Glomerular visceral epithelial cell (primary cell): ENCODE measurements at regions not wholly inside any gene's neighbourhood (a gene's known extent, or its start where the extent isn't known, plus 50 kb on each side); places are given as distances from the start of the nearest gene placed in this dataset.

Source experiments
- DNase-seq: peaks from one replicate; pipeline ENCODE4 v3.0.0-alpha.2; 2016; ENCODE audit errors: extremely low spot score

GRCh38 chr2:12315224-12315623 is 401.5 kb upstream of the TRIB2 start:
- no peak for DNase-seq

GRCh38 chr2:12316476-12316875 is 400.3 kb upstream of the TRIB2 start:
- DNase-seq, result no peak

- no peak for DNase-seq
Measured at GRCh38 chr2:12317286-12317685, 399.4 kb upstream of the TRIB2 start.

GRCh38 chr2:12317814-12318426 is 398.8 kb upstream of the TRIB2 start:
- peak; percentile 78 for DNase-seq

DNA sequence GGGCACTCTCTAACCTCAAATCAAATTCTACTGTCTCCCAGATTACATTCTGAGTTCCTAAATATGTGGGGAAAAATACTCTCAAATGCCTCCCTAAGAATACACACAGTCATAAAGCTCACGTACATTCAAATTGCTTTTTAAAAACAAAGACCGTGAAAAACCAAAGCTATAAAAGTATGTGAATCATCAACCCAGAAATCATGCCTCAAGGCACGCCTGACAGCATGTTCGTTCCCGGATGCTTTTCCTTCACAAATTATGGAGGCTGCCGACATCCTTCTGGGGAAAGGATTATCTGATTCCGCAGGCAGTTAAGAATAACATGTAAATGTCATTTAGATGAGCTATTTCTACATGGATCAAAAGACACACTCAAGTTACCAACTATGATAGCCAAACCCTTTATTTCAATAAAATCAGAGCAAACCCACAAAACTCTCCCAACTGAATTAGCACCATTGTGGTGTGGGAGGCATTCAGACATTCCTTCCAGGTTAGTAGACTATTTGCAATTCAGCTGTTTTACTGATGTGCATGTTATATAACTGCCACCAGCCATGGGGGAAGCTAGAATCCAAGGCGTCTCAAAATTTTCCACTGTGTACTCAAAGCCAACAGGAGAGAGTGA is 398.2 kb upstream of the TRIB2 start:
- peak; percentile 87 for DNase-seq

- DNase-seq, result no peak
Measured at GRCh38 chr2:12320027-12320734, 396.6 kb upstream of the TRIB2 start.

GRCh38 chr2:12320991-12321641 is 395.6 kb upstream of the TRIB2 start:
- peak; percentile 76 for DNase-seq

- DNase-seq, result no peak
Measured at GRCh38 chr2:12321886-12322285, 394.9 kb upstream of the TRIB2 start.

DNA sequence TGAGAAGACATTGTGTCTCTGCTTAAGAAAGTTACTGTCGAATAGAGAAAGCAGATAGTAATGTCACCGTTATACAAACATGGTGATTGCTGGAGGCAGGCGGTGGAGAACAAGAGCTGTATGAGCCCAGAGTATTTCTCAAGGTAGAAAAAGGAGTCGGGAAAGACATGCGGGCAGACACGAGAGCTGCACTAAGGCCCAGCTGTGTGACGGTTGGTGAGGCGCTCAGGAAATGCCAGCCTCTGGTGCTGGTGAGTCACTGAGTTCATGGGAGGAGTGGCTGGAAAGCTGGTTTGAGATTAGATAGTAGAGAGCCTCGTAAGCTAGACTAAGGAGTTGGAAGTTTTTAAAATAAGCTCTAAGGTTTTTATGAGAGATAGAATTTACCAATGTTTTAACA is 390.9 kb upstream of the TRIB2 start:
- peak; percentile 64 for DNase-seq

DNA sequence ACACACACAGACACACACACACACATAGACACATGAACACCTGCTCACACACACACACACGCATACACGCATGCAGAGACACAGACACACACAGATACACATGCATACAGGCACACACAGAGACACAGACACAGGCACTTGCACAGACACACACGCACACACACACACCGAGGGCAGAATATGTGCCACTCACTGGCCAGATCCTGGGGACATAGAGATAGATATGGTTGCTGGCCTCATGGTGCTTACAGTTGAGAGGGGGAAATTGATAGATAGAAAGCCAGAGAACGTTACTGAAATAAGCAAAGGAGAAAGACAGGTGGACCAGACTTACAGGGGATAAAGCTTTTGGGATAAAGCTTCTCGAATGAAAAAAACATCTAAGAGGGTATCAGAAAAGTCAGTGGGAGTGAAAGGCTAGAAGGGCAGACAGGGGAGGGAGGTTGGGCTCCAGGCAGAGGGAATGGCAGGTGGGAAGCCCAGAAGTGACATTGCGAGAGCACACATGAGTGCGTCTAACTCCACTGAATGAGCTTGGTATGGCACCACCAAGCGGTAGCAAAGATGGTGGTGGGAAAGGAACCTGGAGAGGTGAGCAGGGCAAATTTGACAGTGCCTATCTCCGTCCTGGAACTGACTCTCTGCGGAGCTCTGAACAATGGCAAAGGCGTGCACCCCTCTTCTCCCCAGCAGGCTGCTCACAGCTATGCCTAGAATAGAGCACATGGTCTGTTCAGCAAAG is 390.1 kb upstream of the TRIB2 start:
- DNase-seq, result no peak

- peak; percentile 53 for DNase-seq
Measured at GRCh38 chr2:12330916-12331315, 385.8 kb upstream of the TRIB2 start.

DNA sequence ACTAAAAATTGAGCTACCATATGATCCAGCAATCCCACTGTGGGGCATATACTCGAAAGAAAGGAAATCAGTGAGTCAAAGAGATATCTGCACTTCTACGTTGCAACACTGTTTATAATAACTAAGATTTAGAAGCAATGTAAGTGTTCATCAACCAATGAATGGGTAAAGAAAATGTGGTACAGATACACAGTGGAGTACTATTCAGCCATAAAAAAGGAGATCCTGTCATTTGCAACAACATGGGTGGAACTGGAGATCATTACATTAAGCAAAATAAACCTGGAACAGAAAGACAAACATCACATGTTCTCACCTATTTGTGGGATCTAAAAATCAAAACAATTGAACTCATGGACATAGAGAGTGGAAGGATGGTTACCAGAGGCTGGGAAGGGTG is 385.0 kb upstream of the TRIB2 start:
- DNase-seq, result no peak

GRCh38 chr2:12333293-12333692 is 383.4 kb upstream of the TRIB2 start:
- DNase-seq, result no peak

DNA sequence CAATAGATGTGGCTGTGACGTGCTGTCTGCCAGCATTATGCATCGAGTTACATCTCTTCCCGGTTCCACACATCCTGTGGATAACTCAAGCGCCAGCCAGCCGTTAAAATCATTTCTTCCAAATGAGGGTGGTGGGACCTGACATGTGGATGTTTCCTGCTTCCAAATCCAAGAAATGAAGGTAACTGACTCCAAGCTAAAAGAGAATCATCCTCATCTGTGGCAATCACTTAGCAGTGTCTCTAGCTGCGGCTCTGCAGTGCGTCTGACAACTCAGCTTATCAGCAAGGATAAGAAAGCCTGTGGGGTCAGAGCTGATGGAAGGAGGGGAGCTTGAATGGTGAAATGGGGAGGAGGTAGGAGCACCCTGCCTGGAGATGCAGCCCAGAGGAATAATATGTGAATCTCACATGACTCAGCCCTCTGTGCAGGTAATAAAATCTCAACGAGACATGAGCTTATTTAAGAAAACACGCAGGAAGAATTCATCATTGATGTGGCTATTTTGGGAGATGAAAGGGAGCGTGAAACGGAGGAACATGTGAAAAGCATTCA is 382.2 kb upstream of the TRIB2 start:
- DNase-seq, result no peak

GRCh38 chr2:12335131-12335530 is 381.6 kb upstream of the TRIB2 start:
- no peak for DNase-seq

- DNase-seq, result no peak
Measured at GRCh38 chr2:12335995-12336394, 380.7 kb upstream of the TRIB2 start.

GRCh38 chr2:12338946-12339697 is 377.6 kb upstream of the TRIB2 start:
- DNase-seq, result no peak

DNA sequence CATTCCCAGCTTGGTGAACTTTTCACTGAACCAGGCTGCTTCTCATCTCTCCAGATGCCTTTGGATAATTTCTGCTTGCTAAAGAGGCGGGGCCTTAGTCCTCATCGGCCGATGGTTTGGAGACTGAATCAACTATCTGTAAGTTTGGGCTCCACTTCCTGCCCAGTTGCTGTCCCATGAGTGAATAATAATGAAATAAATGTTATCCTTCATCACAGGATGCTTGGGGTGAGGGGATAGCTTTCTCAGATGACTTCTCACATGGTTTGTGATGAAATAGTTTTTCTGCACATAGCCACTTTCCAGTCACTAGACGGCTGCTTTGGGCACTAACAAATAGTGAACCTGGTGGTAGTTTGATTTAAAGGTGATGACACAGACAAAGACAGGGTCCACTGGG is 376.6 kb upstream of the TRIB2 start:
- DNase-seq, result no peak

DNA sequence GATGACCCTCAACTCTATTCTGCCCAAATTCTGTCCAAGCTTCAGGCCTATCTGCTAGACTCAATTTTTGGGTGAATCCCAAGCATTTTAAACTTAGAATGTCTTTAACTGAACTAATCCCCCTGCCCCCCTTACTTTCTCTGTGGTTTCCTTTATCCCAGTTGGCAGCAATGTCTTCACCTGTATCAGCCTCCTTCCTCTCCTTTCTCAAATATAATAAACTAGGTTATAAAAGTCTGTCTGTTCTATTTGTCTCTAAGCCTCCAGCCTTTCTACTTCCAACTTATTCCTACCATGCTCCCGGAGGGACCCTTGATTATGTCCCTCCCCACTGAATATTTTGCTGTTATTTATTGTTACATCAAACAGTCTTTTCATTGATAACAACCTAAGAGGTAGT is 375.5 kb upstream of the TRIB2 start:
- no peak for DNase-seq

DNA sequence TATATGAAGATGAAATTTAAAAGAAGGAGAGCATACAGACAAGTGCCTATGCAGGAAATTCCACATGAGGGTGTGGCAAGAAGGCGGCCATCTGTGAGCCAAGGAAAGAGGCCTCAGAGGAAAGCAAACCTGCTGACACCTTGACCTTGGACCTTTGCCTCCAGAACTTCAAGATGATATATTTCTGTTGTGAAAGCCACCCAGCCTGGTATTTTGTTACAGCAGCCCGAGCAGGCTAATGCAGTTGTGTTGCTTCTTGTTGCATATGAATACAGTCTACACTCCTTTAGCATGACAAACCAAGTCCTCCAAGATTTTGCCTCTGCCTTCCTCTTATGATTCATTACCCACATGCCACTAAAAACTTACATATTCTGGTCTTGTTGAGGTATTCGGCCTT is 374.8 kb upstream of the TRIB2 start:
- DNase-seq, result no peak

GRCh38 chr2:12343141-12343540 is 373.6 kb upstream of the TRIB2 start:
- DNase-seq, result no peak
